Tibial nerve (tissue), 4 donors: ENCODE measurements at regions not wholly inside any gene's neighbourhood (a gene's known extent, or its start where the extent isn't known, plus 50 kb on each side); places are given as distances from the start of the nearest gene placed in this dataset.

Experiments
- DNase-seq, 2 donors: peaks; one replicate each; pipeline ENCODE4 v3.0.0-alpha.2; 2019; ENCODE audit warnings: low spot score in 2 of 2
- H3K27ac ChIP-seq, 4 donors: fragments of 200-600 bp; sonication (generic) in 3 of 4; one replicate each; pipeline ENCODE4 v1.5.1; 2017 to 2019; ENCODE audit warnings: mild to moderate bottlenecking in 1 of 4
- H3K27me3 ChIP-seq, 2 donors: fragments of 200-600 bp; sonication (generic) in 1 of 2; one replicate each; pipeline versions ENCODE4 v1.5.1 to v1.6.0; 2017 to 2019
- H3K36me3 ChIP-seq, 3 donors: fragments of 200-600 bp; sonication (generic); one replicate each; pipeline ENCODE4 v1.5.1; 2018 to 2019
- H3K4me1 ChIP-seq, 4 donors: fragments of 200-600 bp; sonication (generic) in 3 of 4; one replicate each; pipeline ENCODE4 v1.5.1; 2017 to 2019
- H3K4me3 ChIP-seq, 4 donors: fragments of 200-600 bp; sonication (generic) in 3 of 4; one replicate each; pipeline ENCODE4 v1.5.1; 2017 to 2019; ENCODE audit warnings: mild to moderate bottlenecking in 1 of 4, moderate library complexity in 1 of 4
- H3K9me3 ChIP-seq, 4 donors: fragments of 200-600 bp; sonication (generic) in 3 of 4; one replicate each; pipeline ENCODE4 v1.5.1; 2017 to 2019
- EP300 ChIP-seq, 2 donors: sonication (generic); formaldehyde crosslinking; IDR thresholded peaks; one replicate each; pipeline ENCODE4 v1.6.1; 2017; ENCODE audit warnings: antibody characterized with exemption in 2 of 2, mild to moderate bottlenecking in 1 of 2
- POLR2A ChIP-seq, 2 donors: fragments of 450-650 bp; IDR thresholded peaks; one replicate each; pipeline ENCODE4 v1.6.1; 2017; ENCODE audit warnings: antibody characterized with exemption in 2 of 2, mild to moderate bottlenecking in 2 of 2, moderate library complexity in 2 of 2
- WGBS, 2 donors: methylation state at CpG; one replicate each; pipeline ENCODE4 v1.1.5; 2018; 5-methylcytosine and 5-hydroxymethylcytosine counted together
- TF ChIP-seq, protein P1 (sequence below), 5 experiments: fragments of 200-600 bp in 3 of 5; fragments of 450-650 bp in 2 of 5; sonication (generic) in 3 of 5; IDR thresholded peaks; one replicate each; pipeline ENCODE4 v1.5.1; 2016 to 2019; ENCODE audit warnings: antibody characterized with exemption in 5 of 5, mild to moderate bottlenecking in 3 of 5, moderate library complexity in 2 of 5

DNA sequence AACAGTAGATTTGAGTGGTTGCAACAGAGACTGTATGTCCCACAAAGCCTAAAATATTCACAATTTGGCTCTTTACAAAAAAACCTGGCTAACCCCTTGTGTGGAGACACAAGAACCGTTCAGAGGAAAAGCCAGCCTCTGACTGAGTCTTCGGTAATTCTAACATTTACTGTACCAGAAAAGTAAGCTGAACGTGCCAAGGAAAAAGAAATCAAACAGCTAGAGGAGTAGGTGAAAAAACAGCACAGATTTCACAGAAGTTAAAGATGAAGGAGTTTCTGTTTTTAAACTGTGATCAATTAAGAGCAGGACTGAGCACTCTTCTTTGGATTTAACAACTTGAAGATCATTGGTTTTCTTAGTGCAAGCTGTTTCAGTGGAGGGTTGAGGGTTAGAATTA is 424.7 kb upstream of the KIRREL3 start:
- H3K27me3 ChIP-seq: no peaks in the 10 kb centered on the region

DNA sequence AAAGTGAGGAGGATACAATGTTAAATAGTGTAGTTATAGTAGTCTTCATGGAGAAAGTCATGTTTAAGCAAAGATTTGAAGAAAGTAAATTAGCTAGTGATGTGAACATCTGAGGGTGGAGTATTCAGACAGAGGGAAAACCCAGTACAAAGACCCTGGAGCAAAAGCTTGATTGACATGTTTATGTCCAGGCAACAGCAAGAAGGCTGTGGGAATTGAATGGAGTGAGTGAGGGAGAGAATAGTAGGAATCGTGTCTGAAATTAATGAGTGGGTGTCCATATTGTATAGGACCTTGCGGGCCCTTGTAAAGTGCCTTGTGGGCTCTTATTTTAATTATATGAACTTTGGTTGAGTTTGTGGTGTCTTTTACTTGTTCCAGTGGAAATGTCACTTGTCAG is 424.1 kb upstream of the KIRREL3 start:
- no peak for TF ChIP-seq EP300 (IDR thresholded peaks at IDR 0.05)
- TF ChIP-seq, protein P1, sequence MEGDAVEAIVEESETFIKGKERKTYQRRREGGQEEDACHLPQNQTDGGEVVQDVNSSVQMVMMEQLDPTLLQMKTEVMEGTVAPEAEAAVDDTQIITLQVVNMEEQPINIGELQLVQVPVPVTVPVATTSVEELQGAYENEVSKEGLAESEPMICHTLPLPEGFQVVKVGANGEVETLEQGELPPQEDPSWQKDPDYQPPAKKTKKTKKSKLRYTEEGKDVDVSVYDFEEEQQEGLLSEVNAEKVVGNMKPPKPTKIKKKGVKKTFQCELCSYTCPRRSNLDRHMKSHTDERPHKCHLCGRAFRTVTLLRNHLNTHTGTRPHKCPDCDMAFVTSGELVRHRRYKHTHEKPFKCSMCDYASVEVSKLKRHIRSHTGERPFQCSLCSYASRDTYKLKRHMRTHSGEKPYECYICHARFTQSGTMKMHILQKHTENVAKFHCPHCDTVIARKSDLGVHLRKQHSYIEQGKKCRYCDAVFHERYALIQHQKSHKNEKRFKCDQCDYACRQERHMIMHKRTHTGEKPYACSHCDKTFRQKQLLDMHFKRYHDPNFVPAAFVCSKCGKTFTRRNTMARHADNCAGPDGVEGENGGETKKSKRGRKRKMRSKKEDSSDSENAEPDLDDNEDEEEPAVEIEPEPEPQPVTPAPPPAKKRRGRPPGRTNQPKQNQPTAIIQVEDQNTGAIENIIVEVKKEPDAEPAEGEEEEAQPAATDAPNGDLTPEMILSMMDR (IDR thresholded peaks at IDR 0.05): no peak
- no peak for TF ChIP-seq POLR2A (IDR thresholded peaks at IDR 0.05)
- Histone ChIP-seq H3K36me3 (no peaks in the 10 kb centered on the region), H3K27ac (no peak overlapping the region), H3K4me3 (no peak overlapping the region), H3K4me1 (no peaks in the 10 kb centered on the region), H3K27me3 (no peaks in the 10 kb centered on the region), H3K9me3 (no peaks in the 10 kb centered on the region)
- DNase-seq: no peak
- 61 to 78% methylated on average over 2 of the region's 2 CpGs for WGBS, 2 donors

More for the DNA sequence above, 424.7 kb upstream of the KIRREL3 start:
- WGBS, 2 donors: 53 to 54% methylated on average over 3 of the region's 3 CpGs
- H3K9me3 ChIP-seq: no peaks in the 10 kb centered on the region
- TF ChIP-seq, protein P1 (IDR thresholded peaks at IDR 0.05): no peak
- TF ChIP-seq EP300 (IDR thresholded peaks at IDR 0.05): no peak
- TF ChIP-seq POLR2A (IDR thresholded peaks at IDR 0.05): no peak
- H3K36me3 ChIP-seq: no peaks in the 10 kb centered on the region
- H3K27ac ChIP-seq: no peak overlapping the region
- no peaks in the 10 kb centered on the region for H3K4me1 ChIP-seq
- no peak overlapping the region for H3K4me3 ChIP-seq
- no peak for DNase-seq

DNA sequence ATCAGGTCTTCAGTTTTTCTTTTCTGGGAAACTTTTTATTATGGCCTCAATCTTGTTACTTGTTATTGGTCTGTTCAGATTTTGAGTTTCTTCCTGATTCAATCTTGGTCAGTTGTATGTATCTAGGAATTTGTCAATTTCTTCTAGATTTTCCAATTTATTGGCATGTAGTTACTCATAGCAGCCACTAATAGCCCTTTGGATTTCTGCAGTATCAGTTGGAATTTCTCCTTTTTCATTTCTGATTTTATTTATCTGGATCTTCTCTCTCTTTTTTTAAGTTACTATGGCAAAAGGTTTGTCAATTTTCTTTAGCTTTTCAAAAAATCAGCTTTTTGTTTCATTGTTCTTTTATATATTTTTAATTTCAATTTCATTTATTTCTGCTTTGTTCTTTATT is 419.6 kb upstream of the KIRREL3 start:
- Histone ChIP-seq H3K36me3 (no peaks in the 10 kb centered on the region), H3K27ac (no peak overlapping the region), H3K9me3 (no peaks in the 10 kb centered on the region), H3K4me1 (no peaks in the 10 kb centered on the region), H3K4me3 (no peak overlapping the region), H3K27me3 (no peaks in the 10 kb centered on the region)
- TF ChIP-seq, protein P1 (IDR thresholded peaks at IDR 0.05): no peak
- no peak for TF ChIP-seq POLR2A (IDR thresholded peaks at IDR 0.05)
- TF ChIP-seq EP300 (IDR thresholded peaks at IDR 0.05): no peak
- DNase-seq: no peak

DNA sequence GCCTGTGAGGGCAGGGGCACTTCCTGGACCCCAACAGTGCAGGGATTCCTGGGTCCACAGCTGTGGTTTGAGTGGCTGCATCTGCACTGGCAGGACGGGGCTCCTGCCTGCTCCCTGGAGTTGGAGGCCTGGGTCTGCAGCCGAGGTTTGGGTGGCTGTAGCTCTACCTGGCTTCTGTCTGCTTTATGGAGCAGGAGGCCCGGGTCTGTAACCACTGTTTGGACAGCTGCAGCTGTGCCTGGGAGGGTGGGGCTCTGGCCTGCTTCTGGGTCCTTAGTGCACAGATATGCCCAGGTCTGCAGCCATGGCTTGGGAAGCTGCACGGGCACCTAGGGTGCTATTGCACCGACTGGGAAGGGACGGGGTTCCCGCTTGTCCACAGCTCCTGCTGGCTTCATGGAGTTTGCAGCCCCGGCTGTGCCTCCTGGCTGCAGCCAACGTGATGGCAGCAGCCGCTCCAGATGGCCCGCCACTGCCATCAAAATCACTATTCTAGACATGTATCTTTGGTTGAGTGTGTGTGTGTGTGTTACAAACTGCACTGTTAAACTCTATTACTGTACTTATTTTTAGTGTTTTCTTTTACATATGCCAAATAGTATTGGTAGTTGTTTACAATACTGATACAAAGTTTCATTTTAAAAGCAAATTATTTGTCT is 412.3 kb upstream of the KIRREL3 start:
- WGBS, 2 donors: 78 to 95% methylated on average over 8 to 10 of the region's 11 CpGs
- TF ChIP-seq EP300 (IDR thresholded peaks at IDR 0.05) (no peak), POLR2A (IDR thresholded peaks at IDR 0.05) (no peak)
- TF ChIP-seq, protein P1 (IDR thresholded peaks at IDR 0.05): no peak
- no peaks in the 10 kb centered on the region for H3K36me3 ChIP-seq
- no peak for DNase-seq
- no peak overlapping the region for H3K27ac ChIP-seq
- H3K4me1 ChIP-seq: no peaks in the 10 kb centered on the region
- peaks cover 0 to 24% (median 2%) of the 10 kb centered on the region in 4 donors for H3K9me3 ChIP-seq
- H3K4me3 ChIP-seq: no peak overlapping the region
- H3K27me3 ChIP-seq: no peaks in the 10 kb centered on the region

DNA sequence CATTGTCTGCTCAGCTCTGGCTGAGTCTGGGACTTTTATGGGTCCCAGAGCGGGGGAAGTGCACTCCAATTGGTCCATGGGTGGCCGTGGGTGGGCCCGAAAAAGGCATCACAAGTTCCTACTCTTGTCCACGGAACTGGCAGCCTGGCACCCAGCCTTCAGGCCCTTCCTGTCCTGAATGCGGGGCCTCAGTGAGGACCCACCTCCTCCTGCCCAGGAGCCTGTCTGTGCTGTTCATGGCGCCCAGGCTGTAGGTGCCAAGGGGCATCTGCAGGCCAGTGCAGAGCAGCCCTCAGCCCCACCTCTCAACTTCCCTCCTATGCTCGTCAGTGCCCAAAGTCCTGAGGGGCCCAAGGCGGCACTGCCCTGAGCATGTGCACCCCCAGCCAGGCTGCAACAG is 411.7 kb upstream of the KIRREL3 start:
- no peak for TF ChIP-seq POLR2A (IDR thresholded peaks at IDR 0.05)
- no peak for TF ChIP-seq EP300 (IDR thresholded peaks at IDR 0.05)
- TF ChIP-seq, protein P1 (IDR thresholded peaks at IDR 0.05): no peak
- Histone ChIP-seq H3K27ac (no peak overlapping the region), H3K27me3 (no peaks in the 10 kb centered on the region), H3K4me1 (no peaks in the 10 kb centered on the region), H3K9me3 (peaks cover 0 to 27% (median 2%) of the 10 kb centered on the region in 4 donors), H3K36me3 (no peaks in the 10 kb centered on the region), H3K4me3 (no peak overlapping the region)
- 83 to 100% methylated on average over 6 to 8 of the region's 8 CpGs for WGBS, 2 donors
- DNase-seq: no peak
